Gastrocnemius medialis (tissue), 4 donors: ENCODE measurements at regions not wholly inside any gene's neighbourhood (a gene's known extent, or its start where the extent isn't known, plus 50 kb on each side); places are given as distances from the start of the nearest gene placed in this dataset.

Experiments used
- ATAC-seq, 2 donors: fragments of 150-250 bp; one replicate each; pipeline ENCODE4 v1.9.1; 2016
- DNase-seq, 2 donors: peaks; one replicate each; pipeline ENCODE4 v3.0.0-alpha.2; 2019
- H3K27ac ChIP-seq, 4 donors: fragments of 200-600 bp; sonication (generic); 1 replicate in 1 of 4; 2 replicates in 3 of 4; pipeline ENCODE4 v1.5.1; 2016 to 2018; ENCODE audit warnings: mild to moderate bottlenecking in 2 of 4, moderate library complexity in 1 of 4
- H3K27me3 ChIP-seq, 3 donors: fragments of 200-600 bp; sonication (generic) in 2 of 3; 1 replicate in 1 of 3; 2 replicates in 2 of 3; pipeline versions ENCODE4 v1.5.1 to v1.6.0; 2016 to 2019; ENCODE audit warnings: mild to moderate bottlenecking in 1 of 3, moderate library complexity in 1 of 3
- H3K36me3 ChIP-seq, 2 donors: fragments of 200-600 bp; sonication (generic) in 1 of 2; one replicate each; pipeline ENCODE4 v1.5.1; 2017 to 2018
- H3K4me1 ChIP-seq, 2 donors: fragments of 200-600 bp; sonication (generic) in 1 of 2; one replicate each; pipeline ENCODE4 v1.5.1; 2016 to 2017; ENCODE audit warnings: mild to moderate bottlenecking in 2 of 2
- H3K4me3 ChIP-seq, 4 donors: fragments of 200-600 bp; sonication (generic) in 3 of 4; 1 replicate in 1 of 4; 2 replicates in 3 of 4; pipeline ENCODE4 v1.5.1; 2016 to 2019; ENCODE audit warnings: mild to moderate bottlenecking in 2 of 4
- H3K9me3 ChIP-seq, 3 donors: fragments of 200-600 bp; sonication (generic) in 2 of 3; 1 replicate in 1 of 3; 2 replicates in 2 of 3; pipeline ENCODE4 v1.5.1; 2016 to 2019
- POLR2A ChIP-seq, 2 donors: fragments of 450-650 bp; IDR thresholded peaks; one replicate each; pipeline ENCODE4 v1.6.1; 2017; ENCODE audit warnings: antibody characterized with exemption in 2 of 2, mild to moderate bottlenecking in 2 of 2, moderate library complexity in 2 of 2
- in situ Hi-C, 4 donors: fragments of 200-750 bp; cut with MboI; loops; one replicate each; pipeline versions ENCODE4 v1.15.0 to v1.8.0; 2017; ENCODE audit warnings: low sequenced_read_pairs in 4 of 4
- intact Hi-C: fragments of 100-400 bp; cut with DNase I; formaldehyde crosslinking; loops from one replicate; pipeline ENCODE4 v1.15.1; 2023; ENCODE audit warnings: low total_unique reads
- TF ChIP-seq, protein P1 (sequence below), 5 experiments: fragments of 450-650 bp in 3 of 5; fragments of 200-600 bp in 2 of 5; sonication (generic) in 2 of 5; IDR thresholded peaks in 4 of 5; conservative IDR thresholded peaks in 1 of 5; 1 replicate in 4 of 5; 2 replicates in 1 of 5; pipeline ENCODE4 v1.5.1; 2016 to 2019; ENCODE audit warnings: antibody characterized with exemption in 5 of 5, mild to moderate bottlenecking in 3 of 5, moderate library complexity in 3 of 5

DNA sequence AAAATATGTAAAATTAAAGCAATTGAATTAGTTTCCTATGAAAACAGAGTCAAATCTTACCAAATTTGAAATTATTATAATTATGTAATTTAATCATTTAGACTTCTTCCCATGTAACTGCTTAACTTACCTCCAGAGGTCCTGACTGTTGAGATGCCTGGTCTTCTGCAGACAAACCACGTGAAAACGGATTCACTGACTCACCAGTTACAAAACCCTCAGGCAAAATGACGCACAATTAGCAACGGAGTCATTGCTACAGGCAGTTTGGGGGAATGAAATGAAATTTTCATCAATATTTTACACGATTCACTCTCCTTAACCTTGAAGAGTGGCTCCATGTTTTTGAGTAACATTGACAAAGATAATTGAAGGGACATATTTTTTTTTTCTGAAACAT, 460.8 kb downstream of the MTRR start:
- in situ Hi-C loops (no loop called here), intact Hi-C loops (no loop called here)
- H3K4me3 ChIP-seq = no peak overlapping the region
- no peaks in the 10 kb centered on the region for H3K27me3 ChIP-seq
- H3K27ac ChIP-seq = no peak overlapping the region
- no peak for DNase-seq
- H3K9me3 ChIP-seq = no peaks in the 10 kb centered on the region
- H3K4me1 ChIP-seq = no peaks in the 10 kb centered on the region
- no peak for ATAC-seq
- no peaks in the 10 kb centered on the region for H3K36me3 ChIP-seq
- TF ChIP-seq POLR2A (IDR thresholded peaks at IDR 0.05) = no peak
- TF ChIP-seq, protein P1, sequence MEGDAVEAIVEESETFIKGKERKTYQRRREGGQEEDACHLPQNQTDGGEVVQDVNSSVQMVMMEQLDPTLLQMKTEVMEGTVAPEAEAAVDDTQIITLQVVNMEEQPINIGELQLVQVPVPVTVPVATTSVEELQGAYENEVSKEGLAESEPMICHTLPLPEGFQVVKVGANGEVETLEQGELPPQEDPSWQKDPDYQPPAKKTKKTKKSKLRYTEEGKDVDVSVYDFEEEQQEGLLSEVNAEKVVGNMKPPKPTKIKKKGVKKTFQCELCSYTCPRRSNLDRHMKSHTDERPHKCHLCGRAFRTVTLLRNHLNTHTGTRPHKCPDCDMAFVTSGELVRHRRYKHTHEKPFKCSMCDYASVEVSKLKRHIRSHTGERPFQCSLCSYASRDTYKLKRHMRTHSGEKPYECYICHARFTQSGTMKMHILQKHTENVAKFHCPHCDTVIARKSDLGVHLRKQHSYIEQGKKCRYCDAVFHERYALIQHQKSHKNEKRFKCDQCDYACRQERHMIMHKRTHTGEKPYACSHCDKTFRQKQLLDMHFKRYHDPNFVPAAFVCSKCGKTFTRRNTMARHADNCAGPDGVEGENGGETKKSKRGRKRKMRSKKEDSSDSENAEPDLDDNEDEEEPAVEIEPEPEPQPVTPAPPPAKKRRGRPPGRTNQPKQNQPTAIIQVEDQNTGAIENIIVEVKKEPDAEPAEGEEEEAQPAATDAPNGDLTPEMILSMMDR (IDR thresholded peaks at IDR 0.05 in 4 of 5, conservative IDR thresholded peaks at IDR 0.05 in 1 of 5) = no peak

DNA sequence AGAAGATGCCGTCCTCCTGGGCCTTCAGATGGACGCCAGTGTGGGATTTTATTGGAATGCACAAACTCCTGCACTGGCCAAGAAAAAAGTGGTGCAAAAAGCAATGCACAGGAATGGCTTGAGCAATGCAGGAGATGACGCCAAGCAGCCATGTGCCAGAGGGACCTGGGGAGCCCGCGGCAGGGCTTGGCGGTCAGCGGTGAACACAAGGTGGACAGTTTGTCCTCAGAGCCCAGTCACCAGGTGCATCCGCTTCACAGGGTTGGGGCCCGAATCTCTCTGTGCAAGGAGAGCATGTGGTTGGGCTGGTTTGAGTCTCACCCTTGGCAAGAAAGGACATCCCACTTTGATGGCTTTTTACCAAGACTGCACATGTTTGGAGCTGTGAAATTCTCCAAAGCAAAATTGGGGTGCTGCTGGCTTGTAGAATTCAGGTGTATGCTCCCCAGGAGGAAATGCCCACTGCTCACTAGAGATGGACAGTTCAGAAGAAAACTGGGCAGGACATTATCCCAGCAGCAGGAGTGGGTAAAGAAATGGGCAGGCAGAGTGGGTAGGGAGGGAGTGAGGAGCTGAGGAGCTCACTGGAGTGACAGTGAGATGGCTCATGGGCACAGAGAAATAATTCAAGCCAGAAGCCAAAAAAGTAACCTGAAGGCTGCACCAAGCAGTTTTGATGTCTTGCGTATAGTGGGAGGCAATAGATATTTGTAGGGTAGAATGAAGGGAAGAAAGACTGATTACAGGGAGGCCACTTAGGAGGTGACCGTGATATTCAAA, 463.9 kb downstream of the MTRR start:
- Histone ChIP-seq H3K27me3 (no peaks in the 10 kb centered on the region), H3K9me3 (no peaks in the 10 kb centered on the region), H3K36me3 (no peaks in the 10 kb centered on the region), H3K4me1 (no peaks in the 10 kb centered on the region), H3K27ac (no peak overlapping the region), H3K4me3 (no peak overlapping the region)
- intact Hi-C loops (no loop called here), in situ Hi-C loops (no loop called here)
- ATAC-seq = no peak
- no peak for TF ChIP-seq POLR2A (IDR thresholded peaks at IDR 0.05)
- TF ChIP-seq, protein P1 (IDR thresholded peaks at IDR 0.05 in 4 of 5, conservative IDR thresholded peaks at IDR 0.05 in 1 of 5) = no peak
- no peak for DNase-seq

DNA sequence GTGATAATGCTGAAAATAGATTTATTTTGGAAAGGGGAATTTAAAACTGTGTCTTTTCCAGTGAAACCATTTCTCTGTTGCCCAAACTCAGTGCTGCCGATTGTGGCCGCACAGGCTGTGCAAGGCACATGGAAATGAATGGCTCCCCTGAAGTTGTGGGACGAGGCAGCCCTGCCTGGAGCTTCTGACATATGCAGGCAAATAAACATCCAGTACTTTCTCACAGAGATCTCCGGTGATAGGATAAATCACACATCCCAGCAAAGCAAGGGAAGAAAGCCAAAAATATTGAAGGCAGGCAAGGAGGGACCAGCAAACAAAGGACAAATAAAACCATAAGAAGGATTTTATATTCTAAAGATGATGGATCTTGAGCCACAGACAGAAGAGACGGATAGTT, 464.5 kb downstream of the MTRR start:
- ATAC-seq = no peak
- no peak overlapping the region for H3K4me3 ChIP-seq
- TF ChIP-seq, protein P1 (IDR thresholded peaks at IDR 0.05 in 4 of 5, conservative IDR thresholded peaks at IDR 0.05 in 1 of 5) = no peak
- TF ChIP-seq POLR2A (IDR thresholded peaks at IDR 0.05) = no peak
- no peaks in the 10 kb centered on the region for H3K4me1 ChIP-seq
- no peak overlapping the region for H3K27ac ChIP-seq
- H3K36me3 ChIP-seq = no peaks in the 10 kb centered on the region
- no peak for DNase-seq
- H3K27me3 ChIP-seq = no peaks in the 10 kb centered on the region
- intact Hi-C loops (no loop called here), in situ Hi-C loops (no loop called here)
- H3K9me3 ChIP-seq = no peaks in the 10 kb centered on the region

DNA sequence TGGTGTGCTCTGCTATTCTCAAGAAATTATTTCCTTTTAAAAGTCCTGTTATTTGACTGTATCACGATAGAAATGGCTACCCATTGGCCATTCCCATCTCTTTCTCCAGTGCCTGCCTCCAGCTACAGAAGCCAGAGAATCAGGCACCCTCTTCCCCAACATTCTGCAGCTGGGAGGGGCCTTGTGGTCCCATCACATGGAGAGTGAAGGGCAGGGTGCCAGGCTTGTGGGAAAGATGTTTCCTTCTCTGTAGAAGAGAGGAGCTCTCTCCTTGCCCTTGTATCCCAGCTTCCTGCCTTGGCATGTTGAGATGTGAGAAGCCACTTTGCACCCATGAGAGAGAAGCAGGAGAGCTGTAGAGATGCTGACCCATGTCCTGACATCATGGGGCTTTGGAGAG, 465.0 kb downstream of the MTRR start:
- Histone ChIP-seq H3K4me3 (no peak overlapping the region), H3K36me3 (no peaks in the 10 kb centered on the region), H3K9me3 (no peaks in the 10 kb centered on the region), H3K27ac (no peak overlapping the region), H3K27me3 (no peaks in the 10 kb centered on the region), H3K4me1 (no peaks in the 10 kb centered on the region)
- DNase-seq = no peak
- ATAC-seq = no peak
- no peak for TF ChIP-seq POLR2A (IDR thresholded peaks at IDR 0.05)
- TF ChIP-seq, protein P1 (IDR thresholded peaks at IDR 0.05 in 4 of 5, conservative IDR thresholded peaks at IDR 0.05 in 1 of 5) = no peak
- intact Hi-C loops (no loop called here), in situ Hi-C loops (no loop called here)

DNA sequence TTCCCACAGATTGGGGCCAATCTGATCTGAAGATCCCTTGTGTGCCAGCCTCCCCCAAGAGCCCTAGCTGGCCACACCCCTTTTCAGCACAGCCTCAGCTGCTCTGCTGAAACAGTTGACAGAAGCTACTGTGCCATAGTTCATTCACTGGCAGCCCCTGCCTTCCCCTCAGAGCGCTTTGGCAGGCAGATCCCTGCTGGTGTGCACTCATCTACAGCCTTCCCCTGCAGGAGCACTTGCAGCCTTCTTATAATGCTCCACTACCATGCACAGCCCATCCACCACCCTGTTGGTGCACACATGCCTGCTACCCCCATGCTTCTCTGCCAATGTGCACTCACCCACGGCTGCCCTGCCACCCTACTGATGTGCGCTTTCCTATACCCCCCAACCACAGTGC, 471.3 kb downstream of the MTRR start:
- H3K4me3 ChIP-seq = no peak overlapping the region
- no peaks in the 10 kb centered on the region for H3K4me1 ChIP-seq
- no peak overlapping the region for H3K27ac ChIP-seq
- H3K9me3 ChIP-seq = no peaks in the 10 kb centered on the region
- intact Hi-C loops = no loop called here
- DNase-seq (no peak), ATAC-seq (no peak)
- in situ Hi-C loops = no loop called here
- TF ChIP-seq, protein P1 (IDR thresholded peaks at IDR 0.05 in 4 of 5, conservative IDR thresholded peaks at IDR 0.05 in 1 of 5) = no peak
- TF ChIP-seq POLR2A (IDR thresholded peaks at IDR 0.05) = no peak
- no peaks in the 10 kb centered on the region for H3K36me3 ChIP-seq
- H3K27me3 ChIP-seq = no peaks in the 10 kb centered on the region
